ENCODE measurements at regions not wholly inside any gene's neighbourhood (a gene's known extent, or its start where the extent isn't known, plus 50 kb on each side); places are given as distances from the start of the nearest gene placed in this dataset.

GRCh38 chr5:18872978-18873377, 1115.0 kb downstream of the CDH18 start:
- DNase-seq (ENCODE audit: low read depth in 2 of 2, low spot score in 1 of 2) = no peak

- DNase-seq (ENCODE audit: low read depth in 2 of 2, low spot score in 1 of 2) = no peak
These were observed 1111.4 kb downstream of the CDH18 start for GRCh38 chr5:18876565-18876964.

GRCh38 chr5:18881615-18882014, 1106.4 kb downstream of the CDH18 start:
- no peak for DNase-seq (ENCODE audit: low read depth in 2 of 2, low spot score in 1 of 2)

- DNase-seq (ENCODE audit: low read depth in 2 of 2, low spot score in 1 of 2) = no peak
These were observed 1105.8 kb downstream of the CDH18 start for GRCh38 chr5:18882154-18882553.

- DNase-seq (ENCODE audit: low read depth in 2 of 2, low spot score in 1 of 2) = no peak
These were observed 1099.2 kb downstream of the CDH18 start for GRCh38 chr5:18888821-18889220.

GRCh38 chr5:18900644-18901043, 1087.4 kb downstream of the CDH18 start:
- DNase-seq (ENCODE audit: low read depth in 2 of 2, low spot score in 1 of 2) = no peak

- DNase-seq (ENCODE audit: low read depth in 2 of 2, low spot score in 1 of 2) = no peak
These were observed 1067.0 kb downstream of the CDH18 start for GRCh38 chr5:18920966-18921365.

- DNase-seq (ENCODE audit: low read depth in 2 of 2, low spot score in 1 of 2) = no peak
These were observed 1055.9 kb downstream of the CDH18 start for GRCh38 chr5:18932081-18932480.

GRCh38 chr5:18944771-18945170, 1043.2 kb downstream of the CDH18 start:
- no peak for DNase-seq (ENCODE audit: low read depth in 2 of 2, low spot score in 1 of 2)

- DNase-seq (ENCODE audit: low read depth in 2 of 2, low spot score in 1 of 2) = no peak
These were observed 1033.8 kb downstream of the CDH18 start for GRCh38 chr5:18954239-18954638.

- no peak for DNase-seq (ENCODE audit: low read depth in 2 of 2, low spot score in 1 of 2)
These were observed 1028.5 kb downstream of the CDH18 start for GRCh38 chr5:18959535-18959934.

GRCh38 chr5:18961234-18961633, 1026.8 kb downstream of the CDH18 start:
- DNase-seq (ENCODE audit: low read depth in 2 of 2, low spot score in 1 of 2) = no peak

- no peak for DNase-seq (ENCODE audit: low read depth in 2 of 2, low spot score in 1 of 2)
These were observed 1022.1 kb downstream of the CDH18 start for GRCh38 chr5:18965893-18966292.

- DNase-seq (ENCODE audit: low read depth in 2 of 2, low spot score in 1 of 2) = no peak
These were observed 1020.4 kb downstream of the CDH18 start for GRCh38 chr5:18967637-18968036.

- no peak for DNase-seq (ENCODE audit: low read depth in 2 of 2, low spot score in 1 of 2)
These were observed 1019.0 kb downstream of the CDH18 start for GRCh38 chr5:18968966-18969365.

GRCh38 chr5:18970000-18970399, 1018.0 kb downstream of the CDH18 start:
- no peak for DNase-seq (ENCODE audit: low read depth in 2 of 2, low spot score in 1 of 2)

GRCh38 chr5:18972177-18972576, 1015.8 kb downstream of the CDH18 start:
- no peak for DNase-seq (ENCODE audit: low read depth in 2 of 2, low spot score in 1 of 2)

- no peak for DNase-seq (ENCODE audit: low read depth in 2 of 2, low spot score in 1 of 2)
These were observed 1012.4 kb downstream of the CDH18 start for GRCh38 chr5:18975624-18976023.

GRCh38 chr5:18977880-18978279, 1010.1 kb downstream of the CDH18 start:
- DNase-seq (ENCODE audit: low read depth in 2 of 2, low spot score in 1 of 2) = no peak

- no peak for DNase-seq (ENCODE audit: low read depth in 2 of 2, low spot score in 1 of 2)
These were observed 1003.4 kb downstream of the CDH18 start for GRCh38 chr5:18984559-18985080.

- no peak for DNase-seq (ENCODE audit: low read depth in 2 of 2, low spot score in 1 of 2)
These were observed 1002.7 kb downstream of the CDH18 start for GRCh38 chr5:18985171-18985758.

- DNase-seq (ENCODE audit: low read depth in 2 of 2, low spot score in 1 of 2) = no peak
These were observed 1000.9 kb downstream of the CDH18 start for GRCh38 chr5:18987101-18987500.

GRCh38 chr5:18990852-18991251, 997.1 kb downstream of the CDH18 start:
- DNase-seq (ENCODE audit: low read depth in 2 of 2, low spot score in 1 of 2) = no peak
